GM19452 (cell line): ENCODE measurements at regions not wholly inside any gene's neighbourhood (a gene's known extent, or its start where the extent isn't known, plus 50 kb on each side); places are given as distances from the start of the nearest gene placed in this dataset.
"Not testable (repeated sequence)": the region's sequence is repeated elsewhere in the genome, so short reads cannot be mapped to it uniquely, and the experiment has no call there.

Experiments
- ATAC-seq: cut with Tn5 transposase; IDR thresholded peaks from one replicate; pipeline ENCODE4 v1.9.1; 2021; ENCODE audit not compliant: unreplicated experiment

GRCh38 chr7:153518201-153518984 lies 533.8 kb upstream of the DPP6 start:
- no peak for ATAC-seq

GRCh38 chr7:153521370-153521769 lies 530.8 kb upstream of the DPP6 start:
- ATAC-seq, result no peak

DNA sequence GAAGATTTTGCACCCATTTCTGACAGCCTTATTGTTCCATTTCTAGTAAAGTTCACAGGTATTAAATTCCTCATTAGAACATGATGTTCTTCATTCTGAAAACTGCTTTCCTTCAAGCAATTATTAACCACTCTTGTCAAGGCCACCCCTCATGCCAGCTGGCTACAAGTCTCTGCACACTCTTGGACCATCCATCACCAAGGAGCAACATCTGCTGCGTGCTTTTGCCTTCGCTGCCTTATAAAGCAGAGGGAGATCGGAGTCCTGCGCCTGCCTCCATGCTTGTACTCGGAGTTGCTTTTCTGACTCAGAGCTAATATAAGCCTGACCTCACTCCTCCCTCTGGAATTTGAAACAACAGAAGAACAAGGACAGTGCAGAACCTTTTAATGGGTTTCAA lies 529.9 kb upstream of the DPP6 start:
- ATAC-seq, result no peak

- ATAC-seq, result no peak
These were observed 528.7 kb upstream of the DPP6 start for GRCh38 chr7:153523320-153524015.

DNA sequence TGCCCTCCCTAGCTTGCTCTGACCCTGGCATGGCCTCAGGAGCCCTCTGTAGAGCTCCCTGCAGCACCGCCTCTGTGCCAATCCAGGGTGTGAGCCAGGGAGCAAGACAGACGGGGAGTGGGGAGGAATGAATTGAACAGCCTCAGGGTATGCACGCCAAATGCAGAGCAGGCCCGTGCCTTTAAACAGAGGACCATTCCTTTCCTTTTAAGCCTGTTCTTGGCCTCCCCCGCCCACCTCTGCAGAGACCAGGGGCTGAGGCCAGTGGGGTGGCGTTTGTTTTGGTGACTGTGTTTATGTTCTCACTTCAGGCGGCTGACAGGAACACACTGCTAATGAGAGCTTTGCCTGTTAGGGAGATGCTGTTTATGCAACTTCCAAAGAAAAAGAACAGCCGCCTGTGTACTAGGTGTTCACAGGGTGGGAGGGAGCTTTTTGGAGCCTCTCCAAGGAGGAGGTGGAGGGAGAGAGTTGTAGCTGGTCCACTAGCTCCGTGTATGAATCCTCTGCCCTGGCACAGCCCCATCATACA lies 528.1 kb upstream of the DPP6 start:
- ATAC-seq, result no peak

- ATAC-seq, result no peak
These were observed 523.1 kb upstream of the DPP6 start for GRCh38 chr7:153529100-153529499.

GRCh38 chr7:153529651-153530165 lies 522.5 kb upstream of the DPP6 start:
- no peak for ATAC-seq

DNA sequence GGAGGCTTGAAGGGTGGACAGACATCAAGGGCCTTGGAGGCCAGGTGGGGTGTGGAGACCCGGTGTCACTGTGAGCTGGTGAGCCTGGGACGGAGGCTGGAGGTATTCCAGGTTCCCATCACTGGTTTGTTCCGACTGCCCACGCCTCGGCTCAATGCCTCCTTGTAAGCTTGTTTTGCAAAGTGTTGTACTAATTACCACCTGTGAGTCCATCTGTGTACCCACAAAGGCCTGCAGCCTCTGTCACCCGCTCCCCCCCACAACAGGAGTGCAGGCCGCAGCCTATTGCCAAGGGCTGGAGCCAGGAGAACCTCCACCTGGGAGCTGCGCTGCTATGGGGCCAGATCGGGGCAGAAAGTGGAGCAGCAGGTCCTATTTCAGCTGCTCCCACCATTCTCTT lies 521.8 kb upstream of the DPP6 start:
- no peak for ATAC-seq

DNA sequence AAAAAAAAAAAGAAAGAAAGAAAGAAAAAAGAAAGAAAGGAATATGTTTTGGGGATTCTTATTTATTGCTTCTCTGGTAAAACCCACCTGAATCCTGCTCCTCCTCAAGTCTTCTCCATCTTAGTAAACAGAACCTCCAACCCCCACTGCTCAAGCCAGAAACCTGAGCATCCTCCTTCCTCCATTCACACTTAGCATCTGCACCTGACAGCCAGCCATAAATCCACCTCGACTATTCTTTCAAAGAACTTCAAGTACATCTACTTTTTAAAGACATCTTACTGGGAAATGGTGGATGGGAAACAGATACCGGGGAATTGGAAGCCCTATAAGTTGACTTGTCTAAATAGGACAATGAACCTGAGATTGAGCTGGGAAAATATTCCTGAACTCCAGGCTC lies 519.9 kb upstream of the DPP6 start:
- no peak for ATAC-seq

DNA sequence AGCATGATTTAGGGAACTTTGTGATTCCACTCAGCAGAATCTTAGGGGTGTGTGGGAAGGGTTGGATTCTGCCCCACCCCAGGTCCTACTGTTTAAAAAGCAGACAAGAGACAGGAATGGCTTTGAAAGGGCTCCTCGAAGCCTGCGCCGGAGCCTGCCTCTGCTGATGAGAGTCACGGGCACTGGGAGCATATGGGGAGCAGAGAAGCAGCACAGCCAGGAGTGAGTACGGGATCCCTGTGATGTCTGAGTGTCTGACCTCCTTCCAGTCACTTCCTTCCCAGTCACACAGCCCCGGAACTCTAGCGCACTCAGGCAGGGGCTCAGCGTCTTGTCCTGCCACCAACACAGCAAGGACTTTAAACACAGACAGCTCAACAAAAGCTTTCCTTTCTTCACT lies 514.9 kb upstream of the DPP6 start:
- no peak for ATAC-seq

DNA sequence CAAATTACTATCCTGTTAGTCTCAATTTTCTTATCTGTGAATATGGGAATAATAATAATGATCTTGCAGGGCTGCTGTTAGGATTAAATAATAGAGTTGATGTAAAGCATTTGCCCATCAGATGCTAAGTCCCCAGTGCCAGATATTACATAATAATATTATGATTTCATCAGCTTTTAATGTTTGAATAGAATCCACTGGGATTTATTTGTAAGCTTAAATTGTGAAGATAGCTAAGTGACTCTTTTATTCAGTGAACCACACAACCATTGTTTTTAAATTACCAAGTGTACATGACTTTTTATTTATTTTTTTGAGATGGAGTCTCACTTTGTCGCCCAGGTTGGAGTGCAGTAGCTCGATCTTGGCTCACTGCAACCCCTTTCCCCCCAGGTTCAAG lies 510.3 kb upstream of the DPP6 start:
- ATAC-seq, result no peak

DNA sequence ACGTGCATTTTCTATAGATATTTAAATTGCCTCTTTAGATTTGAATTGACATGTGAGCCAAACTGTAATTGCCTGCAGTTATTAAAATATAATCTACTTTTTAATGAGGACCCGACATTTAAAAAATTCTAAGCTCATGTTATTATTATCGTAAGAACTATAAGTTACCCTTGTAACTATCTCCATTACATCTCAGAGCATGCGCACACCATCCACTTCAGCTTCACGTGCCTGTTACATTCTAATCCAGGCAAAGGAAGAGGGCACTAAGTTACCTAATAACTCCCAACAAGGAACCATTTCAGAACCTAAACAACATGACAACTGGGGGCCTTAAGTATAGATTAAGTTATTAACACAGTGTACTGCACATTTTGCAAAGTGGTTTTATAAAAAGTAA lies 509.0 kb upstream of the DPP6 start:
- no peak for ATAC-seq

- no peak for ATAC-seq
These were observed 502.0 kb upstream of the DPP6 start for GRCh38 chr7:153550173-153550572.

GRCh38 chr7:153564391-153564790 lies 487.8 kb upstream of the DPP6 start:
- ATAC-seq, result no peak

DNA sequence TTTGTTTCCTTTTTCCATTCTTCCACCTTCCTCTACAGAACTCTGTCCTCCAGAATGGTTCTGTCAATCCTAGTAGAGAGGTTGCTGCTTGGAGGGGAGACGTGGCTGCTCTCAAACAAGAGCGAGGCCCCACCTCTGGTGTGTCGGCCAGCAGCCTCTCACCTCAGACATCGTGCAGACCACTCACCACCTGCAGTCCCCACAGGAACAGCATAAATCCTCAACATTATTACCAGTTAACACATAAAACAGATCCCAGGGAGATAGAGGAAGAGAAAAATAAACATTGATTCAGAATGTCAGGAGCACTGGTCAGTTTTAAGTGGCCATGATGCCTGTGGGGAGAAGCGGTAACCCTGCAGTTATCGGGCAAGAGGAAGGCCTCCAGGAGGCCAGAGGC lies 485.9 kb upstream of the DPP6 start:
- no peak for ATAC-seq

DNA sequence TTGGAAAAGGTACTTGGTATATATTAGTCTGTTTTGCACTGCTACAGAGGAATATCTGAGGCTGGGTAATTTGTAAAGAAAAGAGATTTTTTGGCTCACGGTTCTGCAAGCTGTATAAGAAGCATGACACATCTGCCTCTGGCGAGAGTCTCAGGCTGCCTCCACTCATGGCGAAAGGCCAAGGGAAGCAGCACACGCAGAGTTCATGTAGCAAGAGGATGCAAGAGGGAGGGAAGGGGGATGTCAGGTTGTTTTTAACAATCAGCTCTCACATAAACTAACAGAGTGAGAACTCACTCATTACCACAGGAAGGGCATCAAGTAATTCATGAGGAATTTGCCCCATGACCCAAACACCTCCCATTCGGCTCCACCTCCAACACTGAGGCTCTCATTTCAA lies 484.8 kb upstream of the DPP6 start:
- ATAC-seq, result no peak

DNA sequence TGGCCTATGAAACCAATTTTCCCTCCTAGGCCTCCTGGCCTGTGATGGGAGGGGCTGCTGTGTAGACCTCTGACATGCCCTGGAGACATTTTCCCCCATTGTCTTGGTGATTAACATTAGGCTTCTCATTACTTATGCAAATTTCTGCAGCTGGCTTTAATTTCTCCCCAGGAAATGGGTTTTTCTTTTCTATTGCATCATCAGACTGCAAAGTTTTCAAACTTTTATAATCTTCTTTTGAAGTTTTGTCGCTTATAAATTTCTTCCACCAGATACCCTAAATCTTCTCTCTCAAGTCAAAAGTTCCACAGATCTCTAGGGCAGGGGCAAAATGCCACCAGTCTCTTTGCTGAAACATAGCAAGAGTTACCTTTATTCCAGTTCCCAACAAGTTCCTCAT lies 482.7 kb upstream of the DPP6 start:
- not testable (repeated sequence) for ATAC-seq

DNA sequence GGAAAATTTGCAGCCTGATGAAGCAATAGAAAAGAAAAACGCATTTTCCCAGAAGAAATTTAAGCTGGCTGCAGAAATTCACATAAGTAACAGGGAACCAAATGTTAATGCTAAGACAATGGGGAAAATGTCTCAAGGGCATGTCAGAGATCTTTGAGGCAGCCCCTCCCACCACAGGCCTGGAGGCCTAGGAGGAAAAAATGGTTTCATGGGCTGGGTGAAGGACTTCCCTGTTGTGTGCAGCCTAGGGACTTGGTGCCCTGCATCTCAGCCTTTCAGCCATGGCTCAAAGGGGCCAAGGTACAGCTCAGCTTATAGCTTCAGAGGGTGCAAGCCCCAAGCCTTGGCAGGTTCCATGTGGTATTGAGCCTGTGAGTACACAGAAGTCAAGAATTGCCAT lies 476.1 kb upstream of the DPP6 start:
- ATAC-seq, result no peak

GRCh38 chr7:153581419-153581818 lies 470.8 kb upstream of the DPP6 start:
- no peak for ATAC-seq

GRCh38 chr7:153584132-153584531 lies 468.1 kb upstream of the DPP6 start:
- ATAC-seq, result no peak

- ATAC-seq, result no peak
These were observed 463.6 kb upstream of the DPP6 start for GRCh38 chr7:153588586-153588985.

GRCh38 chr7:153590136-153590535 lies 462.1 kb upstream of the DPP6 start:
- ATAC-seq, result no peak
